ENCODE measurements at regions not wholly inside any gene's neighbourhood (a gene's known extent, or its start where the extent isn't known, plus 50 kb on each side); places are given as distances from the start of the nearest gene placed in this dataset.

GRCh38 chr13:59398661-59399060 lies 765.1 kb downstream of the DIAPH3 start:
- no peak overlapping the region for H3K27ac ChIP-seq (ENCODE audit: low read depth in 1 of 2, low read length in 2 of 2)
- 70% methylated on average over 4 of the region's 4 CpGs for WGBS
- TF ChIP-seq MAX (IDR thresholded peaks at IDR 0.05) (no peak), JUND (IDR thresholded peaks at IDR 0.05) (no peak), ATF3 (IDR thresholded peaks at IDR 0.05) (no peak), FOXA1 (IDR thresholded peaks at IDR 0.05) (no peak), NR2F2 (IDR thresholded peaks at IDR 0.05) (no peak), FOXA2 (IDR thresholded peaks at IDR 0.05) (no peak), ZBTB33 (IDR thresholded peaks at IDR 0.05) (no peak), REST (IDR thresholded peaks at IDR 0.05) (no peak), EGR1 (IDR thresholded peaks at IDR 0.05; ENCODE audit: low read depth in 2 of 2) (no peak), SP1 (IDR thresholded peaks at IDR 0.05) (no peak)

GRCh38 chr13:59399513-59399912 lies 764.2 kb downstream of the DIAPH3 start:
- Histone ChIP-seq H3K9me3 (ENCODE audit: control insufficient read depth in 4 of 4, low read length in 3 of 4) (no peaks in the 10 kb centered on the region), H3K4me3 (ENCODE audit: low read depth in 1 of 3, low read length in 3 of 3) (no peak overlapping the region), H3K4me1 (ENCODE audit: control insufficient read depth in 4 of 4, insufficient read depth in 4 of 4, low read length in 3 of 4) (no peaks in the 10 kb centered on the region), H3K36me3 (ENCODE audit: control insufficient read depth in 4 of 4, insufficient read depth in 3 of 4, low read depth in 1 of 4, low read length in 3 of 4) (no peaks in the 10 kb centered on the region), H3K9ac (ENCODE audit: low read depth in 1 of 2, low read length in 2 of 2) (no peak overlapping the region), H3K27ac (ENCODE audit: low read depth in 1 of 2, low read length in 2 of 2) (no peak overlapping the region), H3K27me3 (ENCODE audit: control insufficient read depth in 4 of 4, insufficient read depth in 4 of 4, low read length in 3 of 4) (peaks cover 0 to 3% (median 0%) of the 10 kb centered on the region in 4 donors)
- DNase-seq (ENCODE audit: low spot score), result no peak
- no peak for TF ChIP-seq TAF1 (conservative IDR thresholded peaks at IDR 0.05)
- TF ChIP-seq SP1 (IDR thresholded peaks at IDR 0.05), result no peak
- TF ChIP-seq CTCF (IDR thresholded peaks at IDR 0.05; ENCODE audit: low read depth, low read length, missing input control), result no peak
- no peak for TF ChIP-seq FOXA1 (IDR thresholded peaks at IDR 0.05)
- TF ChIP-seq EGR1 (IDR thresholded peaks at IDR 0.05; ENCODE audit: low read depth in 2 of 2), result no peak
- no peak for TF ChIP-seq RAD21 (IDR thresholded peaks at IDR 0.05)
- TF ChIP-seq HNF4A (conservative IDR thresholded peaks at IDR 0.05), result no peak
- no peak for TF ChIP-seq REST (IDR thresholded peaks at IDR 0.05)
- no peak for TF ChIP-seq YY1 (IDR thresholded peaks at IDR 0.05)
- TF ChIP-seq ATF3 (IDR thresholded peaks at IDR 0.05), result no peak
- TF ChIP-seq ZBTB33 (IDR thresholded peaks at IDR 0.05), result no peak
- TF ChIP-seq HNF4G (IDR thresholded peaks at IDR 0.05), result no peak
- no peak for TF ChIP-seq NR2F2 (IDR thresholded peaks at IDR 0.05)
- TF ChIP-seq GABPA (IDR thresholded peaks at IDR 0.05 in 1 of 2, conservative IDR thresholded peaks at IDR 0.05 in 1 of 2), result no peak
- TF ChIP-seq MAX (IDR thresholded peaks at IDR 0.05), result no peak
- TF ChIP-seq JUND (IDR thresholded peaks at IDR 0.05), result no peak
- no peak for TF ChIP-seq RXRA (IDR thresholded peaks at IDR 0.05)

More at GRCh38 chr13:59398661-59399060, 765.1 kb downstream of the DIAPH3 start:
- Histone ChIP-seq H3K4me1 (ENCODE audit: control insufficient read depth in 4 of 4, insufficient read depth in 4 of 4, low read length in 3 of 4) (no peaks in the 10 kb centered on the region), H3K9ac (ENCODE audit: low read depth in 1 of 2, low read length in 2 of 2) (no peak overlapping the region), H3K9me3 (ENCODE audit: control insufficient read depth in 4 of 4, low read length in 3 of 4) (no peaks in the 10 kb centered on the region), H3K4me3 (ENCODE audit: low read depth in 1 of 3, low read length in 3 of 3) (no peak overlapping the region), H3K36me3 (ENCODE audit: control insufficient read depth in 4 of 4, insufficient read depth in 3 of 4, low read depth in 1 of 4, low read length in 3 of 4) (no peaks in the 10 kb centered on the region), H3K27me3 (ENCODE audit: control insufficient read depth in 4 of 4, insufficient read depth in 4 of 4, low read length in 3 of 4) (peaks cover 0 to 3% (median 0%) of the 10 kb centered on the region in 4 donors)
- no peak for DNase-seq (ENCODE audit: low spot score)
